ENCODE measurements at regions not wholly inside any gene's neighbourhood (a gene's known extent, or its start where the extent isn't known, plus 50 kb on each side); places are given as distances from the start of the nearest gene placed in this dataset.

DNA sequence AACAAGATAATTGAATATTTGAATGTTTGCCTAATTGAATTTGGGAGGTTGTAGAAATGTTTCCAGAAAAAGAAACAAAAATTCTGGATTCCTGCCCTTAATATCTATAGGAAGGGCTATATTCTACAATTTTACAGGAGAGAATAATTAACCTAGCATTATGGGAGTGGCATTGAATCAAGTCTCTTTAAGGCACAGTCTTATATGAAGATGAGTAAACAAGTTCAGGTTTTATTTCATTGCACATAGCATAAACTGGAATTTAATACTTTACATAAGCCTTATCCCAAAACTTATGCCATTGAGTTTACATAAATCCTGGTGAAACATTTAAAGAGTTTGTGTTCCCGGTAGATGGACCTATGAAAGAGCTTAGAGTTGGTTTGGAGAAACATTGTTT is 138.1 kb upstream of the ADAMTSL1 start:
- no peak overlapping the region for H3K27ac Mint-ChIP-seq
- H3K36me3 Mint-ChIP-seq (ENCODE audit: low read depth) = no peaks in the 10 kb centered on the region
- no peaks in the 10 kb centered on the region for H3K27me3 Mint-ChIP-seq
- intact Hi-C loops (cut with micrococcal nuclease) = no loop called here
- no peaks in the 10 kb centered on the region for H3K9me3 Mint-ChIP-seq
- H3K4me3 Mint-ChIP-seq = no peak overlapping the region
- no peaks in the 10 kb centered on the region for H3K4me1 Mint-ChIP-seq (ENCODE audit: low read depth)

DNA sequence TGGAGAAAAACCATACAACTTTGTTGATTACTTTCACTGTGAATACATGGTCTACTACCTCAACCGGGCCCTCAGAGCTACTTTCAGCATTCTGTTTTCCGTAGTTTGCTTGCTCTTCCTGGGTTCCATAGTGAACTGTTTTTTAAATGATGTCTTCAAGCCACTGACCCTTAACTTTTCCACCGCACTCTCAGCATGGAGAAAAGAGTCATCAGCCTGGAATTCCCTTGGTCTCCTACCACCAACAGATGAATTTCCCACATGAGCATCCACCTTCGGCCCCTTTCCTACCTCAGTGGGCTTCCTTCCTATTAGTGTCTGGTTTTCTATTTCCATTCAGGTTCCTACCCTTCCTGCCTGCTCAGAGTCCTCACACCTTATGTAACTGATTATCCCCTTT is 135.9 kb upstream of the ADAMTSL1 start:
- no peak overlapping the region for H3K27ac Mint-ChIP-seq
- no peak overlapping the region for H3K4me3 Mint-ChIP-seq
- intact Hi-C loops (cut with micrococcal nuclease) = no loop called here
- no peaks in the 10 kb centered on the region for H3K4me1 Mint-ChIP-seq (ENCODE audit: low read depth)
- no peaks in the 10 kb centered on the region for H3K36me3 Mint-ChIP-seq (ENCODE audit: low read depth)
- H3K9me3 Mint-ChIP-seq = no peaks in the 10 kb centered on the region
- H3K27me3 Mint-ChIP-seq = no peaks in the 10 kb centered on the region

DNA sequence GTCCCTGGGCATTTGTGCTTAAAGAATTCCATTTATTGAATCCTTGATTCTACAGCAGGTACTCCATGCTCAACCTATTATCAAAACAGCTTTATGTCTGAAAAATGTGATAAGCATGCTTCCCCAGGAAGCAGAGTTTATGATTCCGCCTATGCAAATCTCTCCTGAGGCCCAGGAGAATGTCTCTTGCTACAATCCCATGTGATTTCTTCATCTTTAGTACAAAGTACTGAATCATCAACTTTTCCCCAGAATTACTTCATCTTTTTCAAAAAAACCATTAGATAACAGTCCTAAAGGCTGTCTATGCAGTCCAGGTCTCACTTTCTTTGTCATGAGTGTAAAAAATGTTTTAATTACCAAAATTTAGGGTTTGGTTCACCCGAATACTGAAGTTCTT is 130.2 kb upstream of the ADAMTSL1 start:
- no peak overlapping the region for H3K4me3 Mint-ChIP-seq
- H3K36me3 Mint-ChIP-seq (ENCODE audit: low read depth) = no peaks in the 10 kb centered on the region
- no peaks in the 10 kb centered on the region for H3K9me3 Mint-ChIP-seq
- no peaks in the 10 kb centered on the region for H3K4me1 Mint-ChIP-seq (ENCODE audit: low read depth)
- intact Hi-C loops (cut with micrococcal nuclease) = no loop called here
- no peak overlapping the region for H3K27ac Mint-ChIP-seq
- H3K27me3 Mint-ChIP-seq = no peaks in the 10 kb centered on the region

DNA sequence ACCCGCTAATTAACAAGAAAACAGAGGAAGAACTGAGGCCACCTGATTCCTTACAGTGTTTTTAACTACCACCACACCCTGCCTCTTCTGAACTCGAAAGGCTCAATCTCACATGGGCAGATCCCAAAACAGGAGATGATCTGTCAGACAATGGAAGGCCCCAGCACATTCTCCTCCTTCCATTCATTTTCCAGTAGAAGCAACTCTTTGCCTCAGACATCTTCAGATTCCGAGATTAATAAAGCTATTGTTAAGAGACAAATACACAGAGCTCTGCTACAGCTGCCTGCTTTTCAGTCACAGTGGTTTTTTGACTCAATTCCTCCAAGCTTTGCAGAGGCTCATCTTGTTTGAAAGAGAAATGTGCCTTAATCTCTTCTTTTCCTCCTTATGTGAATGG is 127.2 kb upstream of the ADAMTSL1 start:
- intact Hi-C loops (cut with micrococcal nuclease) = no loop called here

GRCh38 chr9:18347386-18348082 is 126.4 kb upstream of the ADAMTSL1 start:
- H3K4me3 Mint-ChIP-seq = no peak overlapping the region
- H3K27me3 Mint-ChIP-seq = no peaks in the 10 kb centered on the region
- H3K27ac Mint-ChIP-seq = no peak overlapping the region
- no peaks in the 10 kb centered on the region for H3K9me3 Mint-ChIP-seq
- no peaks in the 10 kb centered on the region for H3K36me3 Mint-ChIP-seq (ENCODE audit: low read depth)
- intact Hi-C loops (cut with micrococcal nuclease) = no loop called here
- no peaks in the 10 kb centered on the region for H3K4me1 Mint-ChIP-seq (ENCODE audit: low read depth)

More for the DNA sequence above, 127.2 kb upstream of the ADAMTSL1 start:
- Mint-ChIP-seq H3K27me3 (no peaks in the 10 kb centered on the region), H3K4me3 (no peak overlapping the region), H3K36me3 (ENCODE audit: low read depth) (no peaks in the 10 kb centered on the region), H3K4me1 (ENCODE audit: low read depth) (no peaks in the 10 kb centered on the region), H3K9me3 (no peaks in the 10 kb centered on the region), H3K27ac (no peak overlapping the region)

DNA sequence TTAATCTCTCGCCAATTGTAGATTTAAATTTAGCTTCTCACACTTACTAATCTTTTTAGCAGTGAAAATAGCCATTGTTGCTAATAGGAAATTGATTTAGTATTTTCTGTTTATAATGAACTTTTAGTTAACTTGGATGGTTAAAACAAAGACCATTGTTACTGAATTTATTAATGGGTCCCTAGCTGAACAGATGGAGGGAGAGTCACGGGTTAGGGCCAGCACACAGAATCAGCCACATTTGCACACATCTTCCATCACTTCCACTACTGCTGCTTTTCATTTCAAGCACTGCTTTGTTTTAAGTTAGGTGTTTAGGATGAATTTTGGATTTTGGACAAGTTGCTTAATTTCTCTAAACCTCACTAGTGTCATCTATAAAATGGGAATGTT is 125.9 kb upstream of the ADAMTSL1 start:
- no peaks in the 10 kb centered on the region for H3K36me3 Mint-ChIP-seq (ENCODE audit: low read depth)
- H3K4me3 Mint-ChIP-seq = no peak overlapping the region
- no peaks in the 10 kb centered on the region for H3K9me3 Mint-ChIP-seq
- no peaks in the 10 kb centered on the region for H3K4me1 Mint-ChIP-seq (ENCODE audit: low read depth)
- H3K27me3 Mint-ChIP-seq = no peaks in the 10 kb centered on the region
- intact Hi-C loops (cut with micrococcal nuclease) = no loop called here
- H3K27ac Mint-ChIP-seq = no peak overlapping the region

- no peaks in the 10 kb centered on the region for H3K9me3 Mint-ChIP-seq
- H3K4me1 Mint-ChIP-seq (ENCODE audit: low read depth) = no peaks in the 10 kb centered on the region
- no peak overlapping the region for H3K27ac Mint-ChIP-seq
- no peak overlapping the region for H3K4me3 Mint-ChIP-seq
- intact Hi-C loops (cut with micrococcal nuclease) = no loop called here
- no peaks in the 10 kb centered on the region for H3K27me3 Mint-ChIP-seq
- no peaks in the 10 kb centered on the region for H3K36me3 Mint-ChIP-seq (ENCODE audit: low read depth)
Observed at GRCh38 chr9:18349530-18349929, 124.4 kb upstream of the ADAMTSL1 start.

DNA sequence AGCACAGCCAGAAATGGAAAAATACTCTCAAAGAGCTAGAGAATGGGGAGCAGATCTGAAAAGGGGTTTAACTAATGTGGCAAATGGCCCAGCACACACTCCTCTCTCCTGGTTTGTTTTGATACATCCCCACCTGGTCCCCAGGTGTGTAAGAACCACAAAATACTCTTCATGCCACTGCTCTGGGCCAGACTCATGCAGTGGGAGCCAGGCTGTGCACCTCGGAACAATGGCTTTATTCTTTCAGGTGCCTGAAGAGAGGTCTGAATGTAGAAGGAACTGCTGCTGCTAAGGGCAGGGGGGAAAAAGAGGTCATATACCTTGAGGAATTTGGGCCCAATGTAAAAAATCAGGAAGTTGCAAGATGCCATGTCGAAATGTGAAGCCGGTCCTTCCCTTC is 123.9 kb upstream of the ADAMTSL1 start:
- Mint-ChIP-seq H3K4me3 (no peak overlapping the region), H3K27me3 (no peaks in the 10 kb centered on the region)

DNA sequence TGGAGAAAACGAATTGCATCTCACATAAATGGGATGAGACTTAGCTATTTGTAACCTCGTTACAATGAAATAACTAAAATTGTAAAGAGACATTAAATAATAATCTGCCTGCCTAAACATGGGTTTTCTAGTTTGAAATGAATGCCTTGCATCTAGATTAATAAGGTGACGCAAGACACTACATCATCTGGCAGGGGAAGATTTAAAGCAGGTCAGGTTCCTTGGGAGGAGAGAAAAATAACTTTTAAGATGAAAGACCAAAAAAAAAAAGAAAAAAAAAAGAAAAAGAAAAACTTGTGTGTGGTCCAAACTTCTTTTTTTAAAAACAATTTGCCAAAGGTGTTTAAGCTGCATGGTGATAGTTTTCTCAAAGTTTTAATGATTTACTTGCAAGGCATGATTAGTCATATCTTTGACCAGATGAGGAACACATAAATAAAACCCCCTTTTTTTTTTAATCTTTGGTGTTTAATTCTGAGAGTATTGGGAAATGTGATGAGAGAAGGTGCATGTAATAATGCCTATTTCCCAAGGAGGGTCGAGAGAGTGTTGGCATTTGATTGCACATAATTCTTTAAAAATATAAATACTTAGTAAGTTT is 122.9 kb upstream of the ADAMTSL1 start:
- H3K9me3 Mint-ChIP-seq = no peaks in the 10 kb centered on the region
- H3K27ac Mint-ChIP-seq = no peak overlapping the region
- H3K4me1 Mint-ChIP-seq (ENCODE audit: low read depth) = no peaks in the 10 kb centered on the region
- intact Hi-C loops (cut with micrococcal nuclease) = no loop called here
- H3K27me3 Mint-ChIP-seq = no peaks in the 10 kb centered on the region
- no peak overlapping the region for H3K4me3 Mint-ChIP-seq
- H3K36me3 Mint-ChIP-seq (ENCODE audit: low read depth) = no peaks in the 10 kb centered on the region

More for the DNA sequence above, 123.9 kb upstream of the ADAMTSL1 start:
- Mint-ChIP-seq H3K27ac (no peak overlapping the region), H3K4me1 (ENCODE audit: low read depth) (no peaks in the 10 kb centered on the region), H3K36me3 (ENCODE audit: low read depth) (no peaks in the 10 kb centered on the region), H3K9me3 (no peaks in the 10 kb centered on the region)
- intact Hi-C loops (cut with micrococcal nuclease) = no loop called here

GRCh38 chr9:18352711-18353110 is 121.2 kb upstream of the ADAMTSL1 start:
- no peaks in the 10 kb centered on the region for H3K27me3 Mint-ChIP-seq
- no peaks in the 10 kb centered on the region for H3K9me3 Mint-ChIP-seq
- no peak overlapping the region for H3K4me3 Mint-ChIP-seq
- intact Hi-C loops (cut with micrococcal nuclease) = no loop called here
- H3K27ac Mint-ChIP-seq = no peak overlapping the region
- no peaks in the 10 kb centered on the region for H3K4me1 Mint-ChIP-seq (ENCODE audit: low read depth)
- H3K36me3 Mint-ChIP-seq (ENCODE audit: low read depth) = no peaks in the 10 kb centered on the region

DNA sequence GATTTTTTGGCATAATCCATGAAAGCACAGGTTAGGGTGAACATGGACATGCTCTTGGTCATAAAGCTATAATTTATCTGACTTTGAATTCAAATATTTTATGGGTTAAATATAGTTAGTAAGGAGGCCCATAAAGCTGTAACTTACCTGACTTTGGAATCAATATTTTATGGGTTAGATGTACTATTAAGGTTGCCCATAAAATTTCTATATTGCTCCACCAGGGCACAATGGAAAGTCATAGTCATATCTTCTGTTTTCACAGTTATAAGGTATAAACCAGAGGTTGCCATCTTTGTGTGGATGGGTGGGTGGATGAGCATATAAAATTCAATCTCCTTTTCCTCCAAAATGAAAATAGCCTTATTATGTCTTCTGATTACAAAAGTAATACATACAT is 120.5 kb upstream of the ADAMTSL1 start:
- no peaks in the 10 kb centered on the region for H3K9me3 Mint-ChIP-seq
- no peaks in the 10 kb centered on the region for H3K4me1 Mint-ChIP-seq (ENCODE audit: low read depth)

DNA sequence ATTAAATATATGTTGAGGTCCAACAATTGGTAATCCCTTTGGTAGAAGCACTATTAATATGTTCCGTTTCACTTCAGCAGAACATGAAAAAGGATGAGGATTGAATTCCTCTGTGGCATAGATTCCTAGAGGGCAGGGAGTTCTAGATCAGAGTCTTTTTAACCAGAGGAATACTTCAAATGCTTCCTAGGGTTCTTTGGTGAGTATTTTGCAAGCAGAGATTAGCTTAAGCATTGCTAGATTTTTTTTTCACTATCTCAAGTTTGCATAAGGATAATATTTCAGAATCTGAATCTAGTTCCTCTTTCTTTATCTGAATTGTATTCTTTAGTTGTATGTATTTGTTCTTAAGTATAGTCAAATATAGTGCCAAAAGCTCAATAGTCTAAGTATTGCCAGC is 116.6 kb upstream of the ADAMTSL1 start:
- no peaks in the 10 kb centered on the region for H3K9me3 Mint-ChIP-seq
- no peak overlapping the region for H3K27ac Mint-ChIP-seq
- no peaks in the 10 kb centered on the region for H3K36me3 Mint-ChIP-seq (ENCODE audit: low read depth)
- no peak overlapping the region for H3K4me3 Mint-ChIP-seq
- intact Hi-C loops (cut with micrococcal nuclease) = no loop called here
- H3K4me1 Mint-ChIP-seq (ENCODE audit: low read depth) = no peaks in the 10 kb centered on the region
- no peaks in the 10 kb centered on the region for H3K27me3 Mint-ChIP-seq

More for the DNA sequence above, 120.5 kb upstream of the ADAMTSL1 start:
- Mint-ChIP-seq H3K27ac (no peak overlapping the region), H3K36me3 (ENCODE audit: low read depth) (no peaks in the 10 kb centered on the region), H3K4me3 (no peak overlapping the region), H3K27me3 (no peaks in the 10 kb centered on the region)
- intact Hi-C loops (cut with micrococcal nuclease) = no loop called here

GRCh38 chr9:18358325-18358724 is 115.6 kb upstream of the ADAMTSL1 start:
- H3K27me3 Mint-ChIP-seq = no peaks in the 10 kb centered on the region
- H3K9me3 Mint-ChIP-seq = no peaks in the 10 kb centered on the region
- H3K27ac Mint-ChIP-seq = no peak overlapping the region
- no peaks in the 10 kb centered on the region for H3K36me3 Mint-ChIP-seq (ENCODE audit: low read depth)
- no peak overlapping the region for H3K4me3 Mint-ChIP-seq
- H3K4me1 Mint-ChIP-seq (ENCODE audit: low read depth) = no peaks in the 10 kb centered on the region
- intact Hi-C loops (cut with micrococcal nuclease) = no loop called here

DNA sequence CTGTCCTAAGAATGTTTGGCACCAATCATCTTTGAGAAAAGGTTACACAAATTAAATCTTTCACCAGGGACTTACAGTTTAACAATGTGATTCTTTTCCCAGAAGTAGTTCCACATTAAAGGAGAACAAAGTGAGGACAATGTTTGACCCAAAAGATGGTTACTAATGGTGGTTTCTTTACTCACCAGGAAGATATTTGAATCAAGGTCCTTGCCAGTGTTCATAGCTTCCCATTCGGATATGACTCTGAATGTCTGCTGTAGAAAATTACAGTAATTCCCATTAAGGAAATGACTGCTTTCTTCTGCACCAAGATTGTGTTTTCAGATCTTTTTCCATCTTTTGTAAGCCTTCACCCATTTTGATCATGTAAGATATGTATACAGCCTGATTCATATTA is 114.6 kb upstream of the ADAMTSL1 start:
- H3K4me1 Mint-ChIP-seq (ENCODE audit: low read depth) = no peaks in the 10 kb centered on the region
- intact Hi-C loops (cut with micrococcal nuclease) = no loop called here
- H3K27ac Mint-ChIP-seq = no peak overlapping the region
- no peaks in the 10 kb centered on the region for H3K27me3 Mint-ChIP-seq
- no peaks in the 10 kb centered on the region for H3K36me3 Mint-ChIP-seq (ENCODE audit: low read depth)
- no peak overlapping the region for H3K4me3 Mint-ChIP-seq
- H3K9me3 Mint-ChIP-seq = no peaks in the 10 kb centered on the region

GRCh38 chr9:18360005-18360404 is 113.9 kb upstream of the ADAMTSL1 start:
- no peaks in the 10 kb centered on the region for H3K36me3 Mint-ChIP-seq (ENCODE audit: low read depth)
- H3K27me3 Mint-ChIP-seq = no peaks in the 10 kb centered on the region
- H3K4me3 Mint-ChIP-seq = no peak overlapping the region
- intact Hi-C loops (cut with micrococcal nuclease) = no loop called here
- no peaks in the 10 kb centered on the region for H3K9me3 Mint-ChIP-seq
- H3K27ac Mint-ChIP-seq = no peak overlapping the region
- no peaks in the 10 kb centered on the region for H3K4me1 Mint-ChIP-seq (ENCODE audit: low read depth)
